Panc1 (cell line): ENCODE measurements at regions not wholly inside any gene's neighbourhood (a gene's known extent, or its start where the extent isn't known, plus 50 kb on each side); places are given as distances from the start of the nearest gene placed in this dataset.

Source experiments
- ATAC-seq: fragments of 200-7000 bp; cut with Tn5 transposase; 2 replicates; pipeline ENCODE4 v1.9.1; 2020; ENCODE audit warnings: mild to moderate bottlenecking, moderate library complexity
- BruUV-seq: library from RNA; stranded (reverse); fragments of 400-500 nt; replicated peaks from 2 replicates; lab custom pipeline; 2021; lab: Mats Ljungman, UMichigan
- CTCF ChIA-PET: fragments of 300-600 bp; sonication (Branson Sonifier 250); formaldehyde crosslinking; loops from one replicate; lab custom pipeline; 2022; ENCODE audit warnings: antibody characterized with exemption; lab: Charles Lee
- POLR2A ChIA-PET: fragments of 300-600 bp; sonication (Branson Sonifier 250); formaldehyde crosslinking; loops from one replicate; lab custom pipeline; 2022; ENCODE audit warnings: antibody characterized with exemption; lab: Charles Lee
- DNase-seq: peaks from one replicate; pipeline ENCODE4 v3.0.0-alpha.2; 2010; ENCODE audit warnings: low read depth, low spot score
- H3K27ac ChIP-seq: 2 replicates; pipeline ENCODE4 v1.5.1; 2011; ENCODE audit warnings: mild to moderate bottlenecking, low read length, inconsistent platforms
- H3K27me3 ChIP-seq: fragments of 200-500 bp; sonication (Bioruptor generic); 2 replicates; pipeline ENCODE4 v1.6.0; 2014; ENCODE audit warnings: low read length, inconsistent platforms; ENCODE audit not compliant: control insufficient read depth, insufficient read depth
- H3K36me3 ChIP-seq: fragments of 200-500 bp; sonication (Bioruptor generic); 2 replicates; pipeline ENCODE4 v1.5.1; 2014; ENCODE audit warnings: inconsistent platforms, mild to moderate bottlenecking, low read length, moderate library complexity; ENCODE audit not compliant: control insufficient read depth, insufficient read depth
- H3K4me1 ChIP-seq: 2 replicates; pipeline ENCODE4 v1.5.1; 2011; ENCODE audit warnings: inconsistent platforms, mild to moderate bottlenecking, low read length, moderate library complexity; ENCODE audit not compliant: control insufficient read depth, insufficient read depth
- H3K4me3 ChIP-seq, 2 experiments: 2 replicates each; pipeline ENCODE4 v1.5.1; 2011 to 2012; ENCODE audit warnings: low read depth in 2 of 2, low read length in 2 of 2, mild to moderate bottlenecking in 2 of 2, inconsistent platforms in 1 of 2, moderate library complexity in 1 of 2
- H3K9me3 ChIP-seq: fragments of 200-500 bp; sonication (Bioruptor generic); 2 replicates; pipeline ENCODE4 v1.5.1; 2014; ENCODE audit warnings: low read depth, mild to moderate bottlenecking, inconsistent platforms, low read length, moderate library complexity; ENCODE audit not compliant: control insufficient read depth, insufficient read depth
- POLR2AphosphoS5 ChIP-seq: IDR thresholded peaks from 2 replicates; pipeline ENCODE4 v1.6.1; 2012; ENCODE audit warnings: mild to moderate bottlenecking, low read depth, low read length, moderate library complexity
- REST ChIP-seq, 2 experiments: IDR thresholded peaks; 2 replicates each; pipeline ENCODE4 v1.6.1; 2011 to 2012; ENCODE audit warnings: low read depth in 2 of 2, control low read depth in 1 of 2, low read length in 1 of 2, mild to moderate bottlenecking in 1 of 2, moderate library complexity in 1 of 2; ENCODE audit not compliant: insufficient read depth in 1 of 2
- SIN3A ChIP-seq: IDR thresholded peaks from 2 replicates; pipeline ENCODE4 v1.6.1; 2012; ENCODE audit warnings: low read depth, mild to moderate bottlenecking, low read length, moderate library complexity, borderline replicate concordance; ENCODE audit not compliant: insufficient read depth
- TCF7L2 ChIP-seq: IDR thresholded peaks from 2 replicates; pipeline ENCODE4 v1.6.1; 2011; ENCODE audit warnings: mild to moderate bottlenecking, low read depth, low read length, inconsistent platforms
- in situ Hi-C: cut with HindIII; loops from 2 replicates; pipeline ENCODE4 v1.10.0; 2016; ENCODE audit warnings: low sequenced_read_pairs, low pct_unique_long_range_greater_than_20kb
- intact Hi-C: fragments of 100-400 bp; cut with micrococcal nuclease; formaldehyde crosslinking; loops from one replicate; pipeline ENCODE4 v1.10.0; 2022; ENCODE audit not compliant: unreplicated experiment
- TF ChIP-seq, protein P1 (sequence below): fragments of 450-650 bp; IDR thresholded peaks from 2 replicates; pipeline ENCODE4 v1.5.1; 2017; ENCODE audit warnings: mild to moderate bottlenecking

DNA sequence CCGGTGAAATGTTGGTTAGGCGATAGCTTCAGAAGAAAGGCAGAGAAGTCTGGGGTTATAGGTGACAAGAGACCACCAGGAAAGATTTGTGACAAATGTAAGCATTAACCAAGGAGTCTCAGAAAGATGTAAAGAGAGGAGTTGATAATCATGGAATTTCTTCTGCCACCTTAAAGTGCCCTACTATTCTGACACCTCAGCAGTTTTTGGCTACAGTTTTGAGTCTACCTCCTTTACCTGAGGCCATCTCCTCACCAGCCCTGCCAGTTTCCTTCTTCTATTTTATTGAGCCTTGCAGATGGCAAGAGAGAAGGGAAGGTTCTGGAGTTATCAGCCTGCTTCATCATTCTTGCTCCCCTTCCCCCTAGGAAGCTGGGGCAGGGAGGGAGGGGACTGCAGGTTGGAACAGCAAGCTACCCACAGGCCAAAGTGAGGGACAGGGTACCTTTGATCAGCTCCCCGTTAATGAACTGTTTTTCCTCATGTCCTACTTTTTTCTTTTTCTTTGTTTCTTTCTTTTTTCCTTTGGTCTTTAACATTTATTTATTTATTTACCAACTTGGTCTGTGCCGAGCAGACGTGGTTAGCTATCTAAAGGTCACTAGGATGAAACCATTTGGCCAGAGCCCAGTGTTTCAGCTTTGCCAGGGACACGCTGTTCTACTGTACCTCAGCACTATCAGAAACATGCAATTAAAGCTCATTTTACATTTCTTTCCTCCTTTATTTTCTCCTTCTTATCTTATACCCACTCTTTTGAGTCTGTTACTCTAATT, 438.7 kb upstream of the AR start:
- H3K36me3 ChIP-seq: no peaks in the 10 kb centered on the region
- intact Hi-C loops: no loop called here
- no peaks in the 10 kb centered on the region for H3K9me3 ChIP-seq
- H3K4me1 ChIP-seq: no peaks in the 10 kb centered on the region
- no peak for TF ChIP-seq REST (IDR thresholded peaks at IDR 0.05; ENCODE audit: insufficient read depth in 1 of 2, low read depth in 2 of 2, low read length in 1 of 2)
- TF ChIP-seq POLR2AphosphoS5: no peak
- no peak for TF ChIP-seq TCF7L2
- TF ChIP-seq, protein P1, sequence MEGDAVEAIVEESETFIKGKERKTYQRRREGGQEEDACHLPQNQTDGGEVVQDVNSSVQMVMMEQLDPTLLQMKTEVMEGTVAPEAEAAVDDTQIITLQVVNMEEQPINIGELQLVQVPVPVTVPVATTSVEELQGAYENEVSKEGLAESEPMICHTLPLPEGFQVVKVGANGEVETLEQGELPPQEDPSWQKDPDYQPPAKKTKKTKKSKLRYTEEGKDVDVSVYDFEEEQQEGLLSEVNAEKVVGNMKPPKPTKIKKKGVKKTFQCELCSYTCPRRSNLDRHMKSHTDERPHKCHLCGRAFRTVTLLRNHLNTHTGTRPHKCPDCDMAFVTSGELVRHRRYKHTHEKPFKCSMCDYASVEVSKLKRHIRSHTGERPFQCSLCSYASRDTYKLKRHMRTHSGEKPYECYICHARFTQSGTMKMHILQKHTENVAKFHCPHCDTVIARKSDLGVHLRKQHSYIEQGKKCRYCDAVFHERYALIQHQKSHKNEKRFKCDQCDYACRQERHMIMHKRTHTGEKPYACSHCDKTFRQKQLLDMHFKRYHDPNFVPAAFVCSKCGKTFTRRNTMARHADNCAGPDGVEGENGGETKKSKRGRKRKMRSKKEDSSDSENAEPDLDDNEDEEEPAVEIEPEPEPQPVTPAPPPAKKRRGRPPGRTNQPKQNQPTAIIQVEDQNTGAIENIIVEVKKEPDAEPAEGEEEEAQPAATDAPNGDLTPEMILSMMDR: no peak
- TF ChIP-seq SIN3A: no peak
- in situ Hi-C loops: no loop called here
- ChIA-PET CTCF (no interaction called here), POLR2A (no interaction called here)
- no peak overlapping the region for H3K4me3 ChIP-seq
- ATAC-seq: no peak
- no TSS peak for BruUV-seq
- no peak overlapping the region for H3K27ac ChIP-seq
- H3K27me3 ChIP-seq: no peaks in the 10 kb centered on the region
- no peak for DNase-seq

GRCh38 chrX:67100031-67100884, 443.6 kb upstream of the AR start:
- Histone ChIP-seq H3K4me1 (no peaks in the 10 kb centered on the region), H3K9me3 (no peaks in the 10 kb centered on the region), H3K27me3 (no peaks in the 10 kb centered on the region), H3K4me3 (no peak overlapping the region), H3K36me3 (no peaks in the 10 kb centered on the region), H3K27ac (no peak overlapping the region)
- no TSS peak for BruUV-seq
- in situ Hi-C loops (no loop called here), intact Hi-C loops (no loop called here)
- POLR2A ChIA-PET: no interaction called here
- ATAC-seq (no peak), DNase-seq (no peak)
- TF ChIP-seq POLR2AphosphoS5 (no peak), SIN3A (no peak), TCF7L2 (no peak), REST (IDR thresholded peaks at IDR 0.05; ENCODE audit: insufficient read depth in 1 of 2, low read depth in 2 of 2, low read length in 1 of 2) (no peak)
- TF ChIP-seq, protein P1: no peak
- CTCF ChIA-PET: interaction anchor here (0.7 kb wide), 1 partner anchor 66 kb away, joined by 9 read pairs; no protein-coding TSS in a partner anchor
